Brain microvascular endothelial cell (primary cell): ENCODE measurements at regions not wholly inside any gene's neighbourhood (a gene's known extent, or its start where the extent isn't known, plus 50 kb on each side); places are given as distances from the start of the nearest gene placed in this dataset.

Source experiments
- DNase-seq: peaks from one replicate; pipeline ENCODE4 v3.0.0-alpha.2; 2020
- H3K27ac ChIP-seq: fragments of 250-450 bp; sonication (Bioruptor Pico); 2 replicates; pipeline ENCODE4 v1.5.1; 2020; ENCODE audit warnings: mild to moderate bottlenecking, moderate library complexity
- H3K27me3 ChIP-seq: fragments of 250-450 bp; sonication (Bioruptor Pico); replicated peaks from 2 replicates; pipeline ENCODE4 v1.5.1; 2020; ENCODE audit warnings: mild to moderate bottlenecking
- H3K36me3 ChIP-seq: fragments of 250-450 bp; sonication (Bioruptor Pico); replicated peaks from 2 replicates; pipeline ENCODE4 v1.5.1; 2020; ENCODE audit warnings: mild to moderate bottlenecking
- H3K4me3 ChIP-seq: 2 replicates; pipeline ENCODE4 v1.5.1; 2011; ENCODE audit warnings: low read depth, mild to moderate bottlenecking, control low read depth, low read length, moderate library complexity
- CTCF ChIP-seq: IDR thresholded peaks from 2 replicates; pipeline ENCODE4 v1.5.1; 2011; ENCODE audit warnings: low read depth, mild to moderate bottlenecking, moderate library complexity, low read length, control low read depth, inconsistent platforms; ENCODE audit errors: missing control alignments
- in situ Hi-C: cut with HindIII; loops from 2 replicates; pipeline ENCODE4 v1.10.0; 2017; ENCODE audit warnings: low sequenced_read_pairs, low pct_ligation_motif_present

GRCh38 chr10:61832866-61833481, 68.5 kb upstream of the ARID5B start:
- DNase-seq = peak; percentile 34
- in situ Hi-C loops = no loop called here
- Histone ChIP-seq H3K36me3 (no peaks in the 10 kb centered on the region), H3K27ac (peak overlapping the region; percentile 22), H3K27me3 (no peaks in the 10 kb centered on the region), H3K4me3 (no peak overlapping the region)
- no peak for TF ChIP-seq CTCF

DNA sequence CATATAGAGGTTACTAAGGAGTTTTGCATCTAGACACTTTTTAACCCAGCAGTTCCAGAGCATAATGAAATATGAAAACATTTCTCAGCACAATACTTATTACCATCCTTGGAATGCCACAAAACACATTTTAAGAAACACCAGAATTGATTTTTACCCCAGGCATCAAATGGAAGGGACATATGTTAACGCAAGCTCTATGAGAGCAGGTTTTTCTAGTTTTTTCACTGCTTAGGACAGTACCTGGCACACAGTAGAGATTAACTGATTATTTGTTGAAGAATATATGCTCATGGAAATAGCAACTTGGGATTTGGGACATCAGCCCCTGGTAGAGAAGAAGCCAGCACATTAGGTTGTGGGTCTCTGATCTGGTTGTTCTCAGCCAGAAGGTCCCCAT, 67.0 kb upstream of the ARID5B start:
- no peak for TF ChIP-seq CTCF

DNA sequence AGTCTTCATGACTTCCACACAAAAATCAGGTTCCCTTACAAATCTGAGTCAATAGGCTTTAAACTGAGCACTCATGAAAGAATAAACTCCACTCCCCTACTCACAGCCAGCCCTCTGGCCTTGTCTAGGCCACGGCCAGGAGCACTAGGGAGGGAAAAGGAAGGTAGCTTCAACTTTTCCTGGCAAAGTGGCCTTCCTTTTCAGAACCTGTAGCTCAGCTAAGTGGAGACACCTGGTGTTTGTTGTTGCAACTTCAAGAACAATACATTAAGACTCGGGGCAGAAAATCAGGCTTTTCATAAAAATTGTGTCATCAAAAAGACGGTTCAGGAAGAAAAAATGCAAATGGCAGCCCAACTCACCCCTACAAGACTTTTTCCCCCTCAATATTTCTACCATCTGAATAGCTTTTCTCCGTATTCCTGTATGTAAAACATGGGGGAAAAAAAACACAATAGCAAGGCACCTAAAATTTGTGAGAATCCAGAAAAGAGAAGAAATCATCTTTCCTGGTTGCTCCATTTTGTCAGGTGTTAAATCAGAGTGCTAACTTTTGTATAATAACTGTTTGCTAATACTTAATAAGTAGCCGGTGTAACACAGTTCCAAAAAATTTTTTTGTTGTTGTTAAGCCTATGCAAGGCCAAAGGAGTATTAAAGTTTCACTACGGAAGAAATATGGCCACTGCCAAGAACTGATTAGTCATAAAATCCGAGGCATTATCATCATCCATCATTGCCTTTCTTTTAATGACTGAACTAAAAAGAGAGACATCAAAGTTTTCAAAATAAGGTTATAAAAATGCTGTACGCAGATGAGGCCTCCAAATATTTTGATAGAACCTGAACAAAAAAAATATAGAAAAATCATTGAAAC, 66.2 kb upstream of the ARID5B start:
- DNase-seq = peak; percentile 61
- TF ChIP-seq CTCF = peak; percentile 65
- peak overlapping the region; percentile 77 for H3K27ac ChIP-seq
- no peak overlapping the region for H3K4me3 ChIP-seq
- in situ Hi-C loops = no loop called here
- H3K27me3 ChIP-seq = no peaks in the 10 kb centered on the region
- no peaks in the 10 kb centered on the region for H3K36me3 ChIP-seq

More for the DNA sequence above, 67.0 kb upstream of the ARID5B start:
- Histone ChIP-seq H3K36me3 (no peaks in the 10 kb centered on the region), H3K27ac (no peak overlapping the region), H3K27me3 (no peaks in the 10 kb centered on the region), H3K4me3 (no peak overlapping the region)
- DNase-seq = no peak
- in situ Hi-C loops = no loop called here

GRCh38 chr10:61835946-61836887, 65.3 kb upstream of the ARID5B start:
- Histone ChIP-seq H3K4me3 (no peak overlapping the region), H3K27me3 (no peaks in the 10 kb centered on the region), H3K27ac (peak overlapping the region; percentile 77), H3K36me3 (no peaks in the 10 kb centered on the region)
- no peak for DNase-seq
- TF ChIP-seq CTCF = no peak
- in situ Hi-C loops = no loop called here

DNA sequence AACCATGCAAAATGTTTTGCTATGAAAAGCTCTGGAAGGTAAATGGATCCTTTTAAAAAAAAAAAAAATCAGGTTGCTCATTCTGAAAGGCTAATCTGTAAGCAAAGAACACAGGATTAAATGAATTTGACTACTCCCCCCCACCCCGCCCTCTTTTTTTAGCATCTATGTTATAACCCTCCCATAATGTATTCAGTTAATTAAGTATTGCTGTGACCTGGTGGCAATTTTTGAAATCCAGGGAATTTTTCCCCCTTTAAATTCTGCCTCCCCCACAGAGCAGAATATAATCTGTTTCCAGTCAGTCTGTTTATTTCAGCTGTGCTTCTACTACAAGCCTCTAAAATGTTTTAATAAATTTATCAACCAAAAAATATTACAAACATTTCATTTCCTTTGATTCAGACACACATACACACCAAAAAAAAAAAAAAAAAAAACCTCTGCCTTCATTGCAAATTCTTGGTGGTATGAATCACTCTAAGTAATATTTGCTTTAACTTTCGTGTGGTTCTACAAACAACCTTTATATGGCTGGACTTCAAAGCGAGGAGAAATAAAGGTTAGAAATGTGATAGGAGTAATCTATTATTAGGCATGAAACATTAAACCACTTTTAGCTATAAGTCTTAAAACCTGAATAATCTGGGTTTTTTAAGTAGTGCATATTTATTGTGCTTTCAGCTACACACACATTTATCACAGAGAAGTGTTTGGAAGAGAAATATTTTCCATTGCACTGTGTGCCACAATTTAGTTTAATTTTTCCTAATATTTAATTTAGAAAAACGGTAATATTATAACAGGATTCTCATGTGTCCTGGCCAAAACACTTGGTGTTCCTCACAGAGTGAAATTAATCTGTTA, 64.4 kb upstream of the ARID5B start:
- no peak for DNase-seq
- in situ Hi-C loops = no loop called here
- TF ChIP-seq CTCF = no peak
- H3K27ac ChIP-seq = peak overlapping the region; percentile 77
- no peak overlapping the region for H3K4me3 ChIP-seq
- H3K27me3 ChIP-seq = no peaks in the 10 kb centered on the region
- H3K36me3 ChIP-seq = no peaks in the 10 kb centered on the region
